ENCODE measurements at regions not wholly inside any gene's neighbourhood (a gene's known extent, or its start where the extent isn't known, plus 50 kb on each side); places are given as distances from the start of the nearest gene placed in this dataset.

DNA sequence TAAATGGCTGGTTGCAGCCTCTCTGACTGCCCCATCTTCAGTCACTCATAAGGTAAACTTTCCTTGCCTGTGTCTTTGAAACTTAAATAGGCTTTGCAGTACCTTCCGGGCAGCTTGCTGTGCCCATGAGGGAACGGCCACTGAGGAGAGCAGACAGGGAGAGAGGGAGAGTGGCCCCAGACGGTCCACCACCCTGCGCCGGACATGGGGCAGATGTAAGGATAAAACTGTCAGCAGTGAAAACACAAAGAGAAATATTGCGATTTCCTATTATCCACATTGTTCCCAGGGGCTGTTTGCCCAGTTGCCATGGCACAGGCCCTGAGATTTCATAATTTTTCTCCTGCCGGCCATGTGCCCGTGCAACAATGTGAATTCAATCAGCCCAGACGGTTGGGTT is 265.9 kb upstream of the SALL3 start:
- ChIA-PET CTCF (no interaction called here), POLR2A (ENCODE audit: low non-redundant PET) (no interaction called here)
- intact Hi-C loops (cut with micrococcal nuclease; ENCODE audit: unreplicated experiment) = no loop called here
- no peaks in the 10 kb centered on the region for H3K27me3 ChIP-seq (replicated peaks; ENCODE audit: insufficient read depth, low read depth, low read length, poor library complexity)
- H3K36me3 ChIP-seq (ENCODE audit: insufficient read depth, low read length, poor library complexity, severe bottlenecking) = no peaks in the 10 kb centered on the region
- H3K4me3 ChIP-seq (ENCODE audit: low read depth, low read length, poor library complexity, severe bottlenecking) = no peak overlapping the region
- no TSS peak for BruUV-seq (replicated peaks)
- no peak for TF ChIP-seq EZH2 (IDR thresholded peaks at IDR 0.05; ENCODE audit: borderline replicate concordance, low read depth, low read length, poor library complexity, severe bottlenecking)
- TF ChIP-seq, protein P1, sequence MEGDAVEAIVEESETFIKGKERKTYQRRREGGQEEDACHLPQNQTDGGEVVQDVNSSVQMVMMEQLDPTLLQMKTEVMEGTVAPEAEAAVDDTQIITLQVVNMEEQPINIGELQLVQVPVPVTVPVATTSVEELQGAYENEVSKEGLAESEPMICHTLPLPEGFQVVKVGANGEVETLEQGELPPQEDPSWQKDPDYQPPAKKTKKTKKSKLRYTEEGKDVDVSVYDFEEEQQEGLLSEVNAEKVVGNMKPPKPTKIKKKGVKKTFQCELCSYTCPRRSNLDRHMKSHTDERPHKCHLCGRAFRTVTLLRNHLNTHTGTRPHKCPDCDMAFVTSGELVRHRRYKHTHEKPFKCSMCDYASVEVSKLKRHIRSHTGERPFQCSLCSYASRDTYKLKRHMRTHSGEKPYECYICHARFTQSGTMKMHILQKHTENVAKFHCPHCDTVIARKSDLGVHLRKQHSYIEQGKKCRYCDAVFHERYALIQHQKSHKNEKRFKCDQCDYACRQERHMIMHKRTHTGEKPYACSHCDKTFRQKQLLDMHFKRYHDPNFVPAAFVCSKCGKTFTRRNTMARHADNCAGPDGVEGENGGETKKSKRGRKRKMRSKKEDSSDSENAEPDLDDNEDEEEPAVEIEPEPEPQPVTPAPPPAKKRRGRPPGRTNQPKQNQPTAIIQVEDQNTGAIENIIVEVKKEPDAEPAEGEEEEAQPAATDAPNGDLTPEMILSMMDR (conservative IDR thresholded peaks at IDR 0.05; ENCODE audit: low read depth, low read length) = no peak
- no peak overlapping the region for H3K27ac ChIP-seq (ENCODE audit: low read depth, low read length, poor library complexity, severe bottlenecking)
- peaks cover 7% of the 10 kb centered on the region for H3K9me3 ChIP-seq (ENCODE audit: low read depth, low read length, poor library complexity, severe bottlenecking)
- no peak for DNase-seq (ENCODE audit: low spot score)
- no peaks in the 10 kb centered on the region for H3K4me1 ChIP-seq (ENCODE audit: insufficient read depth, low read length, poor library complexity, severe bottlenecking)

DNA sequence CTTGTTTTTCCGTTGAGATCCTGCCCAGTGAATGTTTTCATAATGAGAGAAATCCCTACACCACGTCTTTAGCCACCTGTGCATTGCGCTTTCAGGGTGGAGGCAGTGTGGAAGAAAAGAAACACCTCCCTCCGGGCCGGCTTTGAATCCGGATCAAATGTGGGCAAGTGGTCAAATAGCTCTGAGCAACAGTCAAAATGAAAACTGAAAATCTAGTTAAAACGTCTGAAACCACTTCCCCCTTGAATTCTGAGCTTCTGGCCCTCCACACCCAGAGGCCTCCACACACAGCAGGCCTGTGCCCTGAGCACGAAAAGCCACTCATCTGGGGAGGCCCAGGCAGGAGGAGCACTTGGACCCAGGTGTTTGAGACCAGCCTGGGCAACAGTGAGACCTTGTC is 263.6 kb upstream of the SALL3 start:
- H3K4me3 ChIP-seq (ENCODE audit: low read depth, low read length, poor library complexity, severe bottlenecking) = no peak overlapping the region
- TF ChIP-seq, protein P1 (conservative IDR thresholded peaks at IDR 0.05; ENCODE audit: low read depth, low read length) = no peak
- no peak for TF ChIP-seq EZH2 (IDR thresholded peaks at IDR 0.05; ENCODE audit: borderline replicate concordance, low read depth, low read length, poor library complexity, severe bottlenecking)
- H3K27me3 ChIP-seq (replicated peaks; ENCODE audit: insufficient read depth, low read depth, low read length, poor library complexity) = no peaks in the 10 kb centered on the region
- DNase-seq (ENCODE audit: low spot score) = no peak
- CTCF ChIA-PET = no interaction called here
- no peaks in the 10 kb centered on the region for H3K36me3 ChIP-seq (ENCODE audit: insufficient read depth, low read length, poor library complexity, severe bottlenecking)
- no peak overlapping the region for H3K27ac ChIP-seq (ENCODE audit: low read depth, low read length, poor library complexity, severe bottlenecking)
- no peaks in the 10 kb centered on the region for H3K4me1 ChIP-seq (ENCODE audit: insufficient read depth, low read length, poor library complexity, severe bottlenecking)
- POLR2A ChIA-PET (ENCODE audit: low non-redundant PET) = interaction anchor here (0.6 kb wide), 1 partner anchor 333 kb away, joined by 3 read pairs; no protein-coding TSS in a partner anchor
- no TSS peak for BruUV-seq (replicated peaks)
- no peaks in the 10 kb centered on the region for H3K9me3 ChIP-seq (ENCODE audit: low read depth, low read length, poor library complexity, severe bottlenecking)
- intact Hi-C loops (cut with micrococcal nuclease; ENCODE audit: unreplicated experiment) = no loop called here

DNA sequence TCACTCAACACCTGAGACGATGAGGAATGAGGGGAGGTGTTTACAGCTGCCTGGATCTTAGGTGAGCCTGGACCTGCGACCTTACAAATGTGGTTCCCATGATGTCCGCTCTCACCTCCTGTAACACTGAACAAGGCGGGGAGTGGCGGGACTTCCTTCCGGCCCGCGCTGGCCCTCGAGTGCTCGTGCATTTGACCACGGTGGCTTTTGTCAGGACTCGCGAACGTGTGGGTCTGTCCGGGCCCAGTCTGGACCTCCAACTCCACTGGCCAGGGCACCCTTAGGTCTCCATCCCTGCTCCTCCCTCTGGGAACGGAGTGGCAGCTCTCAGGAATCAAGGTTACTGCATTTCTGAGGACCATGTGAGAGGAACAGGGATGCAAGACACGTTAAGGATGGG is 263.0 kb upstream of the SALL3 start:
- POLR2A ChIA-PET (ENCODE audit: low non-redundant PET) = no interaction called here
- no TSS peak for BruUV-seq (replicated peaks)
- H3K4me1 ChIP-seq (ENCODE audit: insufficient read depth, low read length, poor library complexity, severe bottlenecking) = no peaks in the 10 kb centered on the region
- no peaks in the 10 kb centered on the region for H3K36me3 ChIP-seq (ENCODE audit: insufficient read depth, low read length, poor library complexity, severe bottlenecking)
- H3K4me3 ChIP-seq (ENCODE audit: low read depth, low read length, poor library complexity, severe bottlenecking) = no peak overlapping the region
- no peak for DNase-seq (ENCODE audit: low spot score)
- no peaks in the 10 kb centered on the region for H3K27me3 ChIP-seq (replicated peaks; ENCODE audit: insufficient read depth, low read depth, low read length, poor library complexity)
- TF ChIP-seq, protein P1 (conservative IDR thresholded peaks at IDR 0.05; ENCODE audit: low read depth, low read length) = no peak
- no peak for TF ChIP-seq EZH2 (IDR thresholded peaks at IDR 0.05; ENCODE audit: borderline replicate concordance, low read depth, low read length, poor library complexity, severe bottlenecking)
- no peaks in the 10 kb centered on the region for H3K9me3 ChIP-seq (ENCODE audit: low read depth, low read length, poor library complexity, severe bottlenecking)
- CTCF ChIA-PET = no interaction called here
- H3K27ac ChIP-seq (ENCODE audit: low read depth, low read length, poor library complexity, severe bottlenecking) = no peak overlapping the region
- intact Hi-C loops (cut with micrococcal nuclease; ENCODE audit: unreplicated experiment) = no loop called here
